Panc1 (cell line): ENCODE measurements at regions not wholly inside any gene's neighbourhood (a gene's known extent, or its start where the extent isn't known, plus 50 kb on each side); places are given as distances from the start of the nearest gene placed in this dataset.

Experiments
- POLR2AphosphoS5 ChIP-seq: IDR thresholded peaks from 2 replicates; pipeline ENCODE4 v1.6.1; 2012; ENCODE audit warnings: mild to moderate bottlenecking, low read depth, low read length, moderate library complexity
- SIN3A ChIP-seq: IDR thresholded peaks from 2 replicates; pipeline ENCODE4 v1.6.1; 2012; ENCODE audit warnings: low read depth, mild to moderate bottlenecking, low read length, moderate library complexity, borderline replicate concordance; ENCODE audit not compliant: insufficient read depth
- TCF7L2 ChIP-seq: IDR thresholded peaks from 2 replicates; pipeline ENCODE4 v1.6.1; 2011; ENCODE audit warnings: mild to moderate bottlenecking, low read depth, low read length, inconsistent platforms
- TF ChIP-seq, protein P1 (sequence below): fragments of 450-650 bp; IDR thresholded peaks from 2 replicates; pipeline ENCODE4 v1.5.1; 2017; ENCODE audit warnings: mild to moderate bottlenecking
- TF ChIP-seq, protein P2 (sequence below), 2 experiments: IDR thresholded peaks; 2 replicates each; pipeline ENCODE4 v1.6.1; 2011 to 2012; ENCODE audit warnings: low read depth in 2 of 2, control low read depth in 1 of 2, low read length in 1 of 2, mild to moderate bottlenecking in 1 of 2, moderate library complexity in 1 of 2; ENCODE audit not compliant: insufficient read depth in 1 of 2

DNA sequence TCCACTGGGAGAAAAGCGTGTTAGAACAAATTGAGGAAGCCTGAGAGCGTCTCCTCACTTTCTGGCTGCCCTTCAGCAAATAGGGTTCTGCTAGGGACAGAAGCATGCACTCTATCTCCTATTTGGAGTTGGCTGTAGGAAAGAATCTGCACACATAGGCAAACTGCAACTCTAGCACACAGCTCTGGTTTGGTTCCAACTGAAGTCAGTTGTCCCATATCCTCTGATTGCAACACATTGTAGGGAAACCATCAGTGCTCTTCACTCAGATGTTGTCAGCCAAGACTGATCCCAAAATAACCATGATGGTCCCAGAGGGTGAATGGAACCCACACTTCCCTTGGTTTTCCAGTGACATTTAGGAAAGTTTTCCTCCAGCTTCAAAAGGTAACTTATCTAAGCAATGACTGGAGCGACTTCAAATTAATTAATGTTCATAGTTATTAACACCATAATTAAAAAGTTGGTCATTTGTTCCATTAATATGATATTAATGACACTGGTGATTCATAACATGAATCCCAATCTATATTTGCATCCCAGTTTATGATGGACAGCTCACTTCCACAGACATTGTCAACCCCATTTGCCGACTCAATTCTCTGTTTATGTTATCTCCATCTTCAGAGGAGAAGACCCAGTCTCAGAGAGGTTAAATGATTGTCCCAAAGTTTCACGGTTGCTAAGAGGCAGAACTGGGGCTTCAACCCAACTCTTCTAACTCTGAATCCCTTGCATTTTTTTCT, 136.7 kb upstream of the ZNF462 start:
- TF ChIP-seq, protein P1, sequence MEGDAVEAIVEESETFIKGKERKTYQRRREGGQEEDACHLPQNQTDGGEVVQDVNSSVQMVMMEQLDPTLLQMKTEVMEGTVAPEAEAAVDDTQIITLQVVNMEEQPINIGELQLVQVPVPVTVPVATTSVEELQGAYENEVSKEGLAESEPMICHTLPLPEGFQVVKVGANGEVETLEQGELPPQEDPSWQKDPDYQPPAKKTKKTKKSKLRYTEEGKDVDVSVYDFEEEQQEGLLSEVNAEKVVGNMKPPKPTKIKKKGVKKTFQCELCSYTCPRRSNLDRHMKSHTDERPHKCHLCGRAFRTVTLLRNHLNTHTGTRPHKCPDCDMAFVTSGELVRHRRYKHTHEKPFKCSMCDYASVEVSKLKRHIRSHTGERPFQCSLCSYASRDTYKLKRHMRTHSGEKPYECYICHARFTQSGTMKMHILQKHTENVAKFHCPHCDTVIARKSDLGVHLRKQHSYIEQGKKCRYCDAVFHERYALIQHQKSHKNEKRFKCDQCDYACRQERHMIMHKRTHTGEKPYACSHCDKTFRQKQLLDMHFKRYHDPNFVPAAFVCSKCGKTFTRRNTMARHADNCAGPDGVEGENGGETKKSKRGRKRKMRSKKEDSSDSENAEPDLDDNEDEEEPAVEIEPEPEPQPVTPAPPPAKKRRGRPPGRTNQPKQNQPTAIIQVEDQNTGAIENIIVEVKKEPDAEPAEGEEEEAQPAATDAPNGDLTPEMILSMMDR, result no peak
- TF ChIP-seq POLR2AphosphoS5, result no peak
- TF ChIP-seq, protein P2, sequence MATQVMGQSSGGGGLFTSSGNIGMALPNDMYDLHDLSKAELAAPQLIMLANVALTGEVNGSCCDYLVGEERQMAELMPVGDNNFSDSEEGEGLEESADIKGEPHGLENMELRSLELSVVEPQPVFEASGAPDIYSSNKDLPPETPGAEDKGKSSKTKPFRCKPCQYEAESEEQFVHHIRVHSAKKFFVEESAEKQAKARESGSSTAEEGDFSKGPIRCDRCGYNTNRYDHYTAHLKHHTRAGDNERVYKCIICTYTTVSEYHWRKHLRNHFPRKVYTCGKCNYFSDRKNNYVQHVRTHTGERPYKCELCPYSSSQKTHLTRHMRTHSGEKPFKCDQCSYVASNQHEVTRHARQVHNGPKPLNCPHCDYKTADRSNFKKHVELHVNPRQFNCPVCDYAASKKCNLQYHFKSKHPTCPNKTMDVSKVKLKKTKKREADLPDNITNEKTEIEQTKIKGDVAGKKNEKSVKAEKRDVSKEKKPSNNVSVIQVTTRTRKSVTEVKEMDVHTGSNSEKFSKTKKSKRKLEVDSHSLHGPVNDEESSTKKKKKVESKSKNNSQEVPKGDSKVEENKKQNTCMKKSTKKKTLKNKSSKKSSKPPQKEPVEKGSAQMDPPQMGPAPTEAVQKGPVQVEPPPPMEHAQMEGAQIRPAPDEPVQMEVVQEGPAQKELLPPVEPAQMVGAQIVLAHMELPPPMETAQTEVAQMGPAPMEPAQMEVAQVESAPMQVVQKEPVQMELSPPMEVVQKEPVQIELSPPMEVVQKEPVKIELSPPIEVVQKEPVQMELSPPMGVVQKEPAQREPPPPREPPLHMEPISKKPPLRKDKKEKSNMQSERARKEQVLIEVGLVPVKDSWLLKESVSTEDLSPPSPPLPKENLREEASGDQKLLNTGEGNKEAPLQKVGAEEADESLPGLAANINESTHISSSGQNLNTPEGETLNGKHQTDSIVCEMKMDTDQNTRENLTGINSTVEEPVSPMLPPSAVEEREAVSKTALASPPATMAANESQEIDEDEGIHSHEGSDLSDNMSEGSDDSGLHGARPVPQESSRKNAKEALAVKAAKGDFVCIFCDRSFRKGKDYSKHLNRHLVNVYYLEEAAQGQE (IDR thresholded peaks at IDR 0.05; ENCODE audit: insufficient read depth in 1 of 2, low read depth in 2 of 2, low read length in 1 of 2), result no peak
- no peak for TF ChIP-seq SIN3A
- TF ChIP-seq TCF7L2, result no peak
